H1 (cell line): ENCODE measurements at regions not wholly inside any gene's neighbourhood (a gene's known extent, or its start where the extent isn't known, plus 50 kb on each side); places are given as distances from the start of the nearest gene placed in this dataset.

Experiments used
- CTCF ChIA-PET: fragments of 300-600 bp; sonication (Branson Sonifier 250); formaldehyde crosslinking; loops from one replicate; lab custom pipeline; 2021; ENCODE audit not compliant: partially characterized antibody; lab: Charles Lee
- POLR2A ChIA-PET: fragments of 300-600 bp; sonication (Branson Sonifier 250); formaldehyde crosslinking; loops from one replicate; lab custom pipeline; 2021; ENCODE audit warnings: inconsistent platforms; ENCODE audit not compliant: partially characterized antibody; lab: Charles Lee
- DNase-seq, 2 experiments: peaks; one replicate each; pipeline versions ENCODE4 v3.0.0 to v3.0.0-alpha.2; 2010 to 2022; ENCODE audit warnings: low spot score in 2 of 2, low read depth in 1 of 2, mixed read lengths in 1 of 2
- FAIRE-seq: peaks from 2 replicates; lab custom pipeline; 2011; peaks lifted over from hg19 to GRCh38; lab: Jason Lieb, UNC
- H2AFZ ChIP-seq: 2 replicates; pipeline ENCODE4 v1.8.1; 2012; ENCODE audit warnings: low read length, inconsistent platforms
- H2AK5ac ChIP-seq: 2 replicates; pipeline ENCODE4 v1.6.1; 2013; ENCODE audit warnings: low read depth, low read length
- H2BK120ac ChIP-seq: replicated peaks from 2 replicates; pipeline ENCODE3; 2013; ENCODE audit warnings: low read depth, low read length, inconsistent platforms
- H2BK12ac ChIP-seq: 2 replicates; pipeline ENCODE4 v1.6.1; 2013; ENCODE audit warnings: low read depth, low read length
- H2BK15ac ChIP-seq: 2 replicates; pipeline ENCODE4 v1.6.1; 2013; ENCODE audit warnings: low read length
- H2BK20ac ChIP-seq: 2 replicates; pipeline ENCODE4 v1.6.1; 2013; ENCODE audit warnings: low read length
- H2BK5ac ChIP-seq: 2 replicates; pipeline ENCODE4 v1.6.1; 2013; ENCODE audit warnings: low read depth, low read length
- H3K14ac ChIP-seq: 2 replicates; pipeline ENCODE4 v1.6.1; 2013; ENCODE audit warnings: inconsistent platforms; ENCODE audit not compliant: insufficient read length
- H3K18ac ChIP-seq: 2 replicates; pipeline ENCODE4 v1.6.1; 2013; ENCODE audit warnings: low read length; ENCODE audit errors: extremely low read depth
- H3K23ac ChIP-seq: 2 replicates; pipeline ENCODE4 v1.6.1; 2013; ENCODE audit warnings: inconsistent platforms; ENCODE audit not compliant: insufficient read length
- H3K23me2 ChIP-seq: 2 replicates; pipeline ENCODE4 v1.6.1; 2013; ENCODE audit warnings: low read depth, low read length
- H3K27ac ChIP-seq: 2 replicates; pipeline ENCODE4 v1.6.1; 2011; ENCODE audit warnings: low read depth, low read length, inconsistent platforms
- H3K27me3 ChIP-seq, 4 experiments: replicated peaks in 1 of 4; 1 replicate in 1 of 4; 2 replicates in 3 of 4; pipeline versions ENCODE4 v1.6.1 to v1.8.1; 2011 to 2013; ENCODE audit warnings: low read length in 3 of 4, mild to moderate bottlenecking in 3 of 4, inconsistent platforms in 2 of 4, mixed read lengths in 2 of 4, moderate library complexity in 1 of 4; ENCODE audit not compliant: control insufficient read depth in 3 of 4, insufficient read depth in 3 of 4; ENCODE audit errors: extremely low read depth in 1 of 4
- H3K36me3 ChIP-seq, 4 experiments: 2 replicates each; pipeline versions ENCODE4 v1.6.1 to v1.8.1; 2011 to 2013; ENCODE audit warnings: mild to moderate bottlenecking in 4 of 4, low read length in 3 of 4, moderate library complexity in 2 of 4, control low read depth in 1 of 4, inconsistent platforms in 1 of 4; ENCODE audit not compliant: insufficient read depth in 4 of 4, control insufficient read depth in 2 of 4
- H3K4ac ChIP-seq: replicated peaks from 2 replicates; pipeline ENCODE3; 2013; ENCODE audit warnings: low read length, low read depth, mixed read lengths, inconsistent platforms; ENCODE audit not compliant: insufficient read length
- H3K4me1 ChIP-seq, 4 experiments: replicated peaks in 1 of 4; 1 replicate in 1 of 4; 2 replicates in 3 of 4; pipeline versions ENCODE4 v1.6.1 to v1.8.1; 2011 to 2013; ENCODE audit warnings: low read length in 3 of 4, inconsistent platforms in 2 of 4, mixed read lengths in 1 of 4; ENCODE audit not compliant: insufficient read depth in 4 of 4, control insufficient read depth in 3 of 4
- H3K4me2 ChIP-seq, 2 experiments: 2 replicates each; pipeline versions ENCODE4 v1.6.1 to v1.8.1; 2011 to 2013; ENCODE audit warnings: low read depth in 2 of 2, low read length in 2 of 2, control low read depth in 1 of 2, inconsistent platforms in 1 of 2, mild to moderate bottlenecking in 1 of 2; ENCODE audit not compliant: insufficient read depth in 1 of 2
- H3K4me3 ChIP-seq, 4 experiments: fragments of 200-600, 300-600 bp in 1 of 4; sonication (generic), shearing (Covaris generic), sonication (Bioruptor Twin) in 1 of 4; 2 replicates each; pipeline versions ENCODE4 v1.5.1 to v1.8.1; 2011 to 2016; ENCODE audit warnings: low read length in 4 of 4, low read depth in 3 of 4, control low read depth in 2 of 4, inconsistent platforms in 2 of 4, mild to moderate bottlenecking in 2 of 4, mixed read lengths in 1 of 4, moderate library complexity in 1 of 4; ENCODE audit not compliant: insufficient read depth in 2 of 4; ENCODE audit errors: extremely low read depth in 1 of 4
- H3K56ac ChIP-seq: replicated peaks from 2 replicates; pipeline ENCODE3; 2013; ENCODE audit warnings: low read depth, mild to moderate bottlenecking, mixed read lengths, low read length, inconsistent platforms; ENCODE audit not compliant: insufficient read length
- H3K79me1 ChIP-seq: 2 replicates; pipeline ENCODE4 v1.6.1; 2013; ENCODE audit warnings: low read depth, low read length, control low read depth
- H3K79me2 ChIP-seq, 2 experiments: 2 replicates each; pipeline versions ENCODE4 v1.6.1 to v1.8.1; 2012 to 2013; ENCODE audit warnings: low read length in 2 of 2, mild to moderate bottlenecking in 2 of 2, inconsistent platforms in 1 of 2; ENCODE audit not compliant: insufficient read depth in 2 of 2, control insufficient read depth in 1 of 2
- H3K9ac ChIP-seq, 4 experiments: replicated peaks in 1 of 4; 1 replicate in 1 of 4; 2 replicates in 3 of 4; pipeline versions ENCODE4 v1.6.1 to v1.8.1; 2011 to 2013; ENCODE audit warnings: low read depth in 3 of 4, low read length in 3 of 4, control low read depth in 2 of 4, mild to moderate bottlenecking in 2 of 4, moderate library complexity in 2 of 4, inconsistent platforms in 1 of 4; ENCODE audit errors: extremely low read depth in 1 of 4
- H3K9me3 ChIP-seq, 2 experiments: 2 replicates each; pipeline versions ENCODE4 v1.6.1 to v1.8.1; 2012 to 2013; ENCODE audit warnings: mild to moderate bottlenecking in 2 of 2, moderate library complexity in 2 of 2, control low read depth in 1 of 2, inconsistent platforms in 1 of 2, low read depth in 1 of 2, low read length in 1 of 2, mixed read lengths in 1 of 2; ENCODE audit not compliant: insufficient read depth in 2 of 2
- H4K20me1 ChIP-seq, 2 experiments: replicated peaks in 1 of 2; 2 replicates each; pipeline versions ENCODE3 to v1.8.1; 2011 to 2013; ENCODE audit warnings: inconsistent platforms in 2 of 2, low read length in 2 of 2, mild to moderate bottlenecking in 1 of 2; ENCODE audit not compliant: insufficient read depth in 2 of 2, control insufficient read depth in 1 of 2
- H4K5ac ChIP-seq: 2 replicates; pipeline ENCODE4 v1.6.1; 2013; ENCODE audit warnings: low read length, low read depth, mixed read lengths, inconsistent platforms; ENCODE audit not compliant: insufficient read length
- H4K8ac ChIP-seq: 2 replicates; pipeline ENCODE4 v1.8.0; 2013; ENCODE audit warnings: mild to moderate bottlenecking, moderate library complexity, low read length, inconsistent platforms; ENCODE audit not compliant: insufficient read depth; ENCODE audit errors: extremely low read depth
- H4K91ac ChIP-seq: replicated peaks from 2 replicates; pipeline ENCODE3; 2013; ENCODE audit warnings: low read length, mixed read lengths, inconsistent platforms; ENCODE audit not compliant: insufficient read length
- ATF3 ChIP-seq: IDR thresholded peaks from 2 replicates; pipeline ENCODE4 v1.6.1; 2011; ENCODE audit warnings: low read depth, mild to moderate bottlenecking, low read length; ENCODE audit not compliant: insufficient read depth
- CTBP2 ChIP-seq: IDR thresholded peaks from 2 replicates; pipeline ENCODE4 v1.7.0; 2011; ENCODE audit warnings: borderline replicate concordance, mild to moderate bottlenecking, moderate library complexity, mixed read lengths, low read length; ENCODE audit not compliant: insufficient read depth, insufficient read length
- EGR1 ChIP-seq: IDR thresholded peaks from 2 replicates; pipeline ENCODE4 v1.6.1; 2011; ENCODE audit warnings: low read depth, low read length, borderline replicate concordance
- GABPA ChIP-seq: IDR thresholded peaks from 2 replicates; pipeline ENCODE4 v1.6.1; 2011; ENCODE audit warnings: mild to moderate bottlenecking, low read length, moderate library complexity, borderline replicate concordance; ENCODE audit not compliant: insufficient read depth
- JUN ChIP-seq: IDR thresholded peaks from 2 replicates; pipeline ENCODE4 v1.6.1; 2011; ENCODE audit warnings: low read depth, mild to moderate bottlenecking, improper control_type of control experiment, low read length
- NANOG ChIP-seq: IDR thresholded peaks from 2 replicates; pipeline ENCODE4 v1.6.1; 2011; ENCODE audit warnings: low read length, low read depth, mild to moderate bottlenecking, inconsistent platforms; ENCODE audit not compliant: insufficient read depth, poor library complexity, severe bottlenecking
- RBBP5 ChIP-seq: IDR thresholded peaks from 2 replicates; pipeline ENCODE4 v1.7.1; 2012; ENCODE audit warnings: low read depth, mild to moderate bottlenecking, inconsistent platforms, low read length, moderate library complexity, borderline replicate concordance
- RNF2 ChIP-seq: fragments of 200-900, 300-1000 bp; sonication (generic); IDR thresholded peaks from 2 replicates; pipeline ENCODE4 v1.7.1; 2016; ENCODE audit warnings: borderline replicate concordance, low read depth, mild to moderate bottlenecking, antibody characterized with exemption, low read length; ENCODE audit not compliant: poor library complexity, severe bottlenecking; ENCODE audit errors: missing control alignments
- RXRA ChIP-seq: IDR thresholded peaks from 2 replicates; pipeline ENCODE4 v1.6.1; 2011; ENCODE audit warnings: low read depth, mild to moderate bottlenecking, low read length, moderate library complexity; ENCODE audit not compliant: insufficient read depth
- SAP30 ChIP-seq: fragments of 300-600 bp; sonication (generic); IDR thresholded peaks from 2 replicates; pipeline ENCODE4 v1.7.1; 2012; ENCODE audit warnings: low read length, moderate library complexity, mild to moderate bottlenecking, inconsistent platforms; ENCODE audit not compliant: insufficient read depth, insufficient replicate concordance
- SP2 ChIP-seq: IDR thresholded peaks from 2 replicates; pipeline ENCODE4 v1.6.1; 2012; ENCODE audit warnings: mild to moderate bottlenecking, low read length, inconsistent platforms
- TAF7 ChIP-seq: optimal IDR thresholded peaks from 2 replicates; pipeline ENCODE3; 2011; ENCODE audit warnings: low read depth, mild to moderate bottlenecking, inconsistent platforms, low read length, moderate library complexity, borderline replicate concordance
- WGBS, 2 experiments: shearing (Covaris generic) in 1 of 2; methylation state at CpG; one replicate each; pipeline versions ENCODE4 v1.1.6 to v1.1.7; 2013 to 2015; ENCODE audit warnings: low lambda C conversion rate in 2 of 2, mixed read lengths in 2 of 2, inconsistent platforms in 1 of 2, low coverage in 1 of 2, missing lambda C conversion rate in 1 of 2; ENCODE audit not compliant: insufficient replicate concordance in 2 of 2, insufficient coverage in 1 of 2, insufficient read length in 1 of 2; ENCODE audit errors: extremely low coverage in 1 of 2, missing lambda C conversion rate in 1 of 2; 5-methylcytosine and 5-hydroxymethylcytosine counted together

DNA sequence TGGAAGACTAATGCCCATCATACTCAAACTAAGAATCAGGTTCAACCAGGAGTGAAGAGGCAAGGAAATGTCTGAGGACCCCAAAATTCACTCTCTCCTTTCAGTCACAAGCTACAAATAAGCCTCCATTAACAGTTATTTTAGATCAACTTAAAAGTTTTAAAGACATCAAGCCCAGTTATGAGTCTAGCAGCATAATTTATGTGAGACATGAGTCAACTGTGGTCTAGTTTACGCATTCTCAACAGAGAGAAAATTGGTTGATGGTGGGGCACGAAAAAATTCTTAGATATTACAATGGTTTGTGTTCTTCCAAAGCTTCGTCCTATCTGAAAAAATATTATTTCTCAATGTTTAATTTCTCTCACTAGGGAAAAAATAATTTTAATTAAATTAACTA, 204.9 kb upstream of the NT5E start:
- Histone ChIP-seq H3K27me3 (no peaks in the 10 kb centered on the region), H2BK12ac (no peak overlapping the region), H3K56ac (no peak overlapping the region), H3K79me1 (no peaks in the 10 kb centered on the region), H3K4me2 (no peak overlapping the region), H3K4ac (no peak overlapping the region), H3K4me3 (no peak overlapping the region), H3K23me2 (no peaks in the 10 kb centered on the region), H2BK20ac (no peak overlapping the region), H3K9ac (no peak overlapping the region), H2BK15ac (no peak overlapping the region), H4K5ac (no peak overlapping the region), H3K18ac (no peak overlapping the region), H3K27ac (no peak overlapping the region), H2AK5ac (no peak overlapping the region), H3K14ac (no peak overlapping the region), H4K20me1 (no peaks in the 10 kb centered on the region), H4K91ac (no peak overlapping the region), H3K36me3 (no peaks in the 10 kb centered on the region), H3K4me1 (no peaks in the 10 kb centered on the region), H3K9me3 (no peaks in the 10 kb centered on the region), H4K8ac (no peak overlapping the region), H2AFZ (no peak overlapping the region), H3K79me2 (no peaks in the 10 kb centered on the region), H2BK5ac (no peak overlapping the region), H3K23ac (no peak overlapping the region), H2BK120ac (no peak overlapping the region)
- TF ChIP-seq TAF7: no peak
- no peak for TF ChIP-seq GABPA
- no peak for TF ChIP-seq EGR1
- TF ChIP-seq ATF3: no peak
- TF ChIP-seq CTBP2: no peak
- no peak for TF ChIP-seq RBBP5
- no peak for TF ChIP-seq RXRA
- no peak for TF ChIP-seq SP2
- no peak for TF ChIP-seq SAP30
- TF ChIP-seq JUN: no peak
- no peak for TF ChIP-seq RNF2
- TF ChIP-seq NANOG: no peak
- POLR2A ChIA-PET: no interaction called here
- WGBS, 2 experiments: 86% methylated on average over 3 of the region's 3 CpGs; no CpG with 5 or more reads in 1 of the 2 experiments
- FAIRE-seq (no peak), DNase-seq (no peak)
- CTCF ChIA-PET: no interaction called here
